Muscle of back (tissue), 3 donors: ENCODE measurements at regions not wholly inside any gene's neighbourhood (a gene's known extent, or its start where the extent isn't known, plus 50 kb on each side); places are given as distances from the start of the nearest gene placed in this dataset.
"Not testable (repeated sequence)": the region's sequence is repeated elsewhere in the genome, so short reads cannot be mapped to it uniquely, and the experiment has no call there.

ENCODE experiments used
- DNase-seq, 3 donors: peaks; one replicate each; pipeline versions ENCODE4 v3.0.0 to v3.0.0-alpha.2; 2013

GRCh38 chr4:162469977-162470376 is 306.2 kb upstream of the FSTL5 start:
- DNase-seq, result no peak

GRCh38 chr4:162465356-162465755 is 301.6 kb upstream of the FSTL5 start:
- not testable (repeated sequence) for DNase-seq

GRCh38 chr4:162461952-162462351 is 298.2 kb upstream of the FSTL5 start:
- DNase-seq, result peak in 2 of 3 donors; percentile 1 to 16

- DNase-seq, result no peak
These were observed 294.3 kb upstream of the FSTL5 start for GRCh38 chr4:162458051-162458450.

- DNase-seq, result no peak
These were observed 293.5 kb upstream of the FSTL5 start for GRCh38 chr4:162457071-162457865.

GRCh38 chr4:162456106-162456505 is 292.3 kb upstream of the FSTL5 start:
- no peak for DNase-seq

GRCh38 chr4:162450531-162451035 is 286.8 kb upstream of the FSTL5 start:
- no peak for DNase-seq

GRCh38 chr4:162443510-162443909 is 279.7 kb upstream of the FSTL5 start:
- no peak for DNase-seq

GRCh38 chr4:162442128-162442527 is 278.3 kb upstream of the FSTL5 start:
- DNase-seq, result no peak

GRCh38 chr4:162422312-162422711 is 258.5 kb upstream of the FSTL5 start:
- DNase-seq, result no peak

GRCh38 chr4:162410854-162411253 is 247.1 kb upstream of the FSTL5 start:
- no peak for DNase-seq

- DNase-seq, result no peak
These were observed 245.2 kb upstream of the FSTL5 start for GRCh38 chr4:162409048-162409447.

- no peak for DNase-seq
These were observed 244.5 kb upstream of the FSTL5 start for GRCh38 chr4:162408309-162408708.

- DNase-seq, result no peak
These were observed 243.0 kb upstream of the FSTL5 start for GRCh38 chr4:162406637-162407365.

- DNase-seq, result peak in 1 of 3 donors; percentile 2
These were observed 240.1 kb upstream of the FSTL5 start for GRCh38 chr4:162403932-162404331.

- no peak for DNase-seq
These were observed 239.6 kb upstream of the FSTL5 start for GRCh38 chr4:162403419-162403818.

GRCh38 chr4:162401021-162401420 is 237.2 kb upstream of the FSTL5 start:
- DNase-seq, result no peak

GRCh38 chr4:162392946-162393345 is 229.1 kb upstream of the FSTL5 start:
- DNase-seq, result no peak

- no peak for DNase-seq
These were observed 202.3 kb upstream of the FSTL5 start for GRCh38 chr4:162366146-162366545.

- no peak for DNase-seq
These were observed 200.9 kb upstream of the FSTL5 start for GRCh38 chr4:162364651-162365050.

GRCh38 chr4:162360369-162361149 is 196.8 kb upstream of the FSTL5 start:
- DNase-seq, result no peak

GRCh38 chr4:162356181-162356580 is 192.4 kb upstream of the FSTL5 start:
- DNase-seq, result peak; percentile 33 to 43 (median 37)
